Activated CD4-positive, CD25-positive, alpha-beta regulatory T cell treated with anti-CD3 and anti-CD28 coated beads, Interleukin-2, amount 50 U/mL, for 16 hours (primary cell): ENCODE measurements at regions not wholly inside any gene's neighbourhood (a gene's known extent, or its start where the extent isn't known, plus 50 kb on each side); places are given as distances from the start of the nearest gene placed in this dataset.

ENCODE experiments used
- DNase-seq: peaks from one replicate; pipeline ENCODE4 v3.0.0-alpha.2; 2020; ENCODE audit warnings: low read depth, low spot score

DNA sequence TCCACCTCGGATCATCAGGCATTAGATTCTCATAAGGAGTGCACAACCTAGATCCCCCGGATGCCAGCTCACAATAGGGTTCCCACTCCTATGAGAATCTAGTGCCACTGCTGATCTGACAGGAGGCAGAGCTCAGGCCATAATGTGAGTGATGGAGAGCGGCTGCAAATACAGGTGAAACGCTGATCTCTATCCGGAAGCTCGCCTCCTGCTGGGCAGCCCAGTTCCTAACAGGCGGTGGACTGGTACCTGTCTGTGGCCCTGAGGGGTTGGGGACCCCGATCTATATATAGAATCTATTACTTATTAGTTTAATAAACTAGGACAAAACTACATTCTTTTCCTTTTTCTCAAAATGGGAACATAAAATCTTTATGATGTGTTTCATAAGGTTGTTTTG, 741.9 kb downstream of the RFPL4B start:
- no peak for DNase-seq

DNA sequence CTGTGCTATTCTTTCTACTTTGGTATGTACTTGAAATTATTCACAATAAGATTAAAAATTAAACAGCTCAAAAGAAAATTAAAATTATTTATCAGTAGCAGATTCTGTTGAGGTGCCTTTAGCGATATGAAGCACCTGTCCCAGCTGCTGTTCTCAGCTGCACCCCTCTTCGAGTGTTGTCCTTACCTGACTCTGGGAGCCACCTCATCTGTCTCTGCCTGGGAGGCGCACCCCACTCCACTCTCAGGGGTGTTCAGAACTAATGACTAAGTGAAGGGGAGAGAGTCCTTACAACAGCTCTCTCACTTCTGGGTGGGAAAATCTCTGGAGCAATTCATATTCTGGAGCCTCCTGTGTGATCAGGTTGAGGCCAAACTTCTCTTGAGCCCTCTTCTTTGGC, 745.7 kb downstream of the RFPL4B start:
- DNase-seq, result no peak

DNA sequence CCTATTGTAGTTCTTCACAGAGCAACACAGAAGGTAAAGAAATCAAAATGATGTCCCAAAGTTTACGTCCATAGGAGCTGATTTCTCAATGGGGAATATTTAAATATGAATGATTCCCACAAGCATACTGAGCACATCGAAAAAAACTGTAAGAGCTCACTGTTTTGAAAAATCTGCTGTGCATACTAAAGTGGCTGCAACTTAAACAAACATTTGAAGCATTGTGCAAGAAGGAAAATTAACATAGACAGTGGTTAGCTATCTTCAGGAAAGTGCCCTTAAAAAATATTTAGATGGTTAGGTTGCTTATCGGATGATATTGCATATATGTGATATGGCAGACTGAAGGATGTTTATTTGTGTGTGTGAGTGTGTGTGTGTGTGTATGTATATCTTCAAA, 747.6 kb downstream of the RFPL4B start:
- no peak for DNase-seq

DNA sequence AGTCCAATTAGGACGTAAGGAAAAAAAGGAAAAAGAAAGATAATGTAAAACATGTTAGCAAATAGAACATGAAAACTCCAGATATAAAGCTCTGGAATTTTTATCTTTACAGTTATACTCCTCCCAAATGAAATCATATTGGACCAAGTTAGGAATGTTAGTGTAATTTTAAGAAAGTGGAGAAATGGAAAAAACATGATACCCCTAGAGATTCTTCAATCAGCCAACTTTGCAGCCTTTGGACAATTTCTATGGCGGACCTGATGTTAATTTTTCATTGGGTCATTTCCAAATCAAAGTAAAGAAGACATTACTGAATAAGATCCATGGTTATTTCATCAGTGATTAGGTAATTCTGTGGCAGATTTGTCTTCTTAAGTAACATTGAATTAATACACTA, 748.7 kb downstream of the RFPL4B start:
- DNase-seq, result no peak

DNA sequence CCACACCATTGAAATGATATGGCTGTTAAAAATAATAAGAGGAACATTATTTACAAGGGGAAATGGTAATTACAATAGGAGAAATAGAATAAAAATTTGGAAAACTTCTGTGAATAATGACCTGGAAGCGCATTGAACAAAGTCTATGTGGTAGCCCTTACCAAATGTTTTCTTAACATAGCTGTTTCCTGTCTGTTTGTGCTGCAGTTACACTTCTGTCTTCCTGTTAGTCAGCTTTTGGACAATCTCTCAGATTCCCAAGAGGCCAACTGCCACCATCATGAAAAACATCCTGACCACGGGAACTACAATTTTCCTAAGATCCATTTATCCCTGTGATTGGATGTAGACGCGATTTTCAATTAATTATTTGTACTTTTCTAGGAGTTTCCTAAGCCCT, 754.4 kb upstream of the MARCKS start:
- DNase-seq, result no peak

DNA sequence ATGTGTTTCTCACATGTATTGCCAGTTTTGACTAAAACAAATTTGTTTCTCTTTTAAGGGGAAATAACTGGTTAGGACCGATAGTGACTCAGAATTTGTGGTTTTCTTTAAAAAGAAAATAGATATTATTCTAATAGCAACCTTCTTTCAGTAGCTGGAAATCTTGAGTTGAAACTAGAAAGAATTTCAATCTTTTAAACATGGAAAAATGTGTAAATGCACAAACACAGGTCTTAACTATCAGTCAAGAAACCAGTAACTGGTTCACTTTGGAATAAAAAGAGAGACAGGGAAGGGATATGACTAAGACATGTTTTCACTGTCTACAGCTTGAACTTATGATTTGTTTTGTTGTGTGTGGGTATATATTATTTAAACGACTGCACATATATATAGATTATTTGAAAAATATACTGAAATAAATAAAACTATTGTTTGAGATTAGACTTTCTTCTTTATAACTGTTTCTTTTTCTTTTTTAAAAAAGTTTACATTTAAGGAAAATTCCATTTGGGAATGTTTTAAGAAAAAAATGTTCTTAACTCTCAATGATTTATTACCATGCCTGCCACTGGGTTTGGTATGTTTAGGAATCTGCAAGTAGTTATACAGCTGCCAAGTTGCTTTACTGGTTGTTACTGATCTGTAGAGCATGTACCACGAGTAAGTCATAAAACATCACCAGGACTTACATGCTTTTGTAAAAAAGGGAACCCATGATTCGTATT, 753.3 kb upstream of the MARCKS start:
- no peak for DNase-seq

DNA sequence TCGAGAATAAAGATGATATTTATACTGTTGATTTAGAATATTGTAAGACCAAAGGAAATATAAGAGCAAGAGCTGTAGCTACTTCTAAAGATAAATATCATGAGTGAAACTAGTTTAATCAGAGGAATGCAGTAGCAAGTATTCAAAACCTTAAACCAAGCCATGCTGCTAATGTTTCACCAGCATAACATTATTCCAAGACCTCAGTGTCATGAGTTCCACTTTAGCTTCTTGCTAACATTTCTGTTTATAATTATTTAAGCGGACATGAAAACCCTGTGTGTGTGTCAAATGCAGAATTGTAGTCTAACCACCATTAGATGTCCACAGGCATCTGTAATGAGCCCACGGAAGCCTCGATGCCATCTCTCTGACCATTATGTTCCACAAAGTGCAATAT, 752.6 kb upstream of the MARCKS start:
- DNase-seq, result no peak

DNA sequence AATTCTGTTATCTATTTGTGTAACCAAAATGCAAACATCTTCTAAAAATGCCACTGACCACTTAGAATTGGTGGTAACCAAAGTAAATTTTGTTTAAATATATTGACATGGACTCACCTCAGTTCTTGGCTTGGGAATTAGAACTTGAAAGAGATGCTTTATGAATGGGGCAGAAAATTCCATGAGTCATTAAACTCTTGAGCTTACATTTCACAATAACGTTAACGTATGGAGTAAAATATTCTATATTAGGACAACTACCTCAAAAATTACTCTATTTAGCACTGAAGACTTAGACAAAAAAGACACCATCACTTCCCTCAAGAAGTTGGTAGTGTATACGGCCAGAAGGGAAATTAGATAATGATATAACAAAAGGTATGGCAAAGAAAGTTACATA, 752.2 kb upstream of the MARCKS start:
- no peak for DNase-seq

DNA sequence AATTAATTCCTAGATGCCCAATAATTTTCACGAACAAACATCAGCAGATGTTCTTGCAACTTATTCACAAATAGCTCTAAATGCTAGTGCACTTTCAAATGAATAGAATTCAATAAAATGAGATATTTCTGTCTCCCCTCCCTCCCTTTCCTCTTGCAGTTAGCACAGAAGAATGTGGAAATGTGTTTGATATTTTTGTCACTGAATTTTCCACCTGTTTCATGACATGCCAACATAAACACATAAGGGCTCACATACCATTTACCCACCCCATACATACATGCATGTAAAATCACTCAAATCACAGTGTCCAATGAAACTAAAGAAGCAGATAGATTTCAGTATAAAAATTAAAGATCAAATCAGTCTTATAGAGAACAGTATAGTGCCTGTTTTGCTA, 746.9 kb upstream of the MARCKS start:
- DNase-seq, result no peak

DNA sequence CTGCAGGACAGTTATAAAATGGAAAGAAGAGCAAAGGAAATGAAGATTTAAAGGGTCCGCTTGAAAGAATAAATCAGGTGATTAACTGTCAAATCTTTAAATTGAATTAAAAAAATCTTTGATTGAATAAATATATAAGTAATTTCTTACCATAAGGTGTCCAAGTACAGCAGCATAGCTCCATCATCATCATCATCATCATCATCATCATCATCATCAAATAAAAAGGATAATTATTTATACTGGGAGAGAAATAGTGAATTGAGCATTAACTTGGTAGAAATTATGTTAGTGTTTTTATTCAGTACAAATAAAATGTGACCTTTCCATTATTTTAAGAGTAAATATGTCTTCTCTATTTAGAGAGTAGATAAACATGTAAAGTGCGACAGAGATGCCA, 745.6 kb upstream of the MARCKS start:
- DNase-seq, result no peak

DNA sequence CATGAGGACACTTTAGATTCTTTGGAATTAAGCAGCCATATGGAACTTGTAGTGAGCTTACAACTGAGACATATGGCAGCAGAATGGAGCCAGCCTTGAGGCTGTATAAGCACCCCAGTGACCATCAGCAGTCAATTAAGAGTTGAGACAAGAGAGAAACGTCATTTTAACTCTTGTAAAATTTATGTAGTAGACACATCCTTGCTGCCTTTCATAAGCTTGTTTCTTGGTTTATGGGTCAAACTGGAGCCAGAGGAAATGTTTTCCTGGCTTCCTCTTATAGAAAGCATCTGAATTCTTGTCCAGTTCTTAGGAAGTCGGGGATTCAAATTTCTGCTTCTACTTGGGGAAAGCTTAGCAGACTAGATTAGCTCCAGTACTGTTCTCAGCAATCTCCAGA, 745.1 kb upstream of the MARCKS start:
- no peak for DNase-seq

DNA sequence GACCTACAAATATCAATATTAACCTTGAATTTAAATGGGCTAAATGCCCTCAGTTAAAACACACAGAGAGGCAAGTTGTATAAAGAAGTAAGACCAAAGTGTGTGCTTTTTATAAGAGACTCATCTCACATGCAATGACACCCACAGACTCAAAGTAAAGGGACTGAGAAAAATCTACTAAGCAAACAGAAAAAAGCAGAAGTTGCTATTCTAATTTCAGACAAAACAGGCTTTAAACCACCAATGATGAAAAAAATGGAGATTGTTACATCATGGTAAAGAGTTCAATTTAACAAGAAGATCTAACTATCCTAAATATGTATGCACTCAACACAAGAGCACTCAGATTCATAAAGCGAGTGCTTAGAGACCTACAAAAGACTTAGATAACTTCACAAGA, 741.9 kb upstream of the MARCKS start:
- no peak for DNase-seq

DNA sequence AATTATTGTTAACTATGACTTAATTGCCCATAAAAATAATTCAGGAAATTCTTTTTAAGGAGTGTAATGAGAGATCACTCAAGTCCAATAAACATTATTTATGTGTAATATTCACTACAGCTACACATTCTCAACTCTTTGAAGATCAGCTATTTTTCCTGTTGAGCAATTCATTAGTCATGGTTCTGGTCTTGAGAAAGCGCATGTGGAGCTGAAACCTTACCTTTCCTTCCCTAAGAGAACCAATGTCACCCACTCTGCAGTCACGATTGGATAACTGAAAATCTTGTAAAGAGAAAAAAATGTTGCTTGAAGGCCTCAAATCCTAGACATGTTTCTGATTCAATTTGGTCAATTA, 736.9 kb upstream of the MARCKS start:
- DNase-seq, result no peak

DNA sequence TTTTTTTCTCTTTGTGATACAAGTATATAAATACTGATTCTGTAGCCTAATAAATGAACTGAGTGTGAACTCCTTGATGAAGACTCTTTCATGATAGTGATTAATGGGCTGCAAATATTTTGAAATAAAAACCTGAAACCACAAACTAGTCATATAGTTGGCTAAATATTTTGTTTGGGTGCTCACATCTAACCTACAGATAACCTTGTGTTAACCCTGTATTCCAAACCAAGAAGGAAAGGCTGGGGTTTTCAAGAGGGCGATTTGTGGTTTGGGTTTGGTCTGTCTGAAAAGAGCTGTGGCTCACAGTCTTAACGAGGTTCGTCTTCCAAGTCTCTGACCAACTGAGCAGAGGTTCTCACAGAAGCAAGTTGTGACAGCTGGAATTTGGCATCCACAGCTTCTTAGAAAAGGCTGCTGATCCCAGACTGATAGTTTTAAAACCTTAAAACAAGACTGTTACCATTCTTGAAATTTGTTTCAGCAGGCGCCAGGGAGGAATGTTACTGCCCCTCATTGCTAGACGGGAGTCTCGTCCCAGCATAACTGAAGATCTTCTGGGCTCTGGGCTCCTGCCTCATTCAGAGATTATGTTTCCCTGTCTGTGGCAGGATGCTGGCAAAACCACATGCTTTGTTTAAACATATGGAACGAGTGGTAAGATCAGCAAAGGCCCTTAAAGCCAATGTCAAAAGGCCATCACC, 736.4 kb upstream of the MARCKS start:
- DNase-seq, result no peak

DNA sequence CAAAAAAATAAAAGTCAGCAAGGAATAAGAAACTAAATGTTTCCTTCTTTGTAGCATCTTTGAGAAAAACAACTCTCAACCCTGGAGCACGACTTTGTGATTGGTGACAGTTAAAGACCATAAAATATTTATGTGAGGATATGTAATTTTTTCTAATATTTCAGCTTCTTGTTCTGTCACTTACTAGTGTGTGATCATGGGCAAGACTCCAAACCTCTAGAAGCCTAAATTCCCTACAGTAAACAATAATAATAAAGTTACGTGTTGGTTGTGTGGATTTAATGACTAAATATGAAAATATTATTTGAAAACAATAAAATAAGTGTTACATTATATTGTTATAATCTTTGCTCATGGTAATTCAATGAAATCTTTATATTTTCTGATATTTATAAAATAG, 735.6 kb upstream of the MARCKS start:
- DNase-seq, result no peak

DNA sequence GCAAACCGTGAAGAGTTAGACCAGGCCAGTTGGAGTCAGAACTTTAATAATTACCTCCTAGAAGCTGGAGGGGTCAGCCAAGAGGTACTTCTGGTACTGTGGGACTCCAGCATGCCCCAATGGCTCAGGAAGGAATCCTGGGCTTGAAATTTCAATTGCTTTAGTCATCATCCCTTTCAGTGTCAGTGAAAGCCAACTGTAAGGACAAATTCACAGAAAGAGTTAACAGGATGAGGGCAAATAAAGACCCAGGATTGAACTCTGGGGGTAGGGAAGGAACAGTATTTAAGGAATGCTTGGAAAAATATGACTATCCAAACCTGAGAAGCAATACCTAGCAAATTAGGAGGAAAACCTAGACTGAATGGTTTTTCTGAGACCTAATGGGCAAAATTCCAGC, 735.1 kb upstream of the MARCKS start:
- no peak for DNase-seq

DNA sequence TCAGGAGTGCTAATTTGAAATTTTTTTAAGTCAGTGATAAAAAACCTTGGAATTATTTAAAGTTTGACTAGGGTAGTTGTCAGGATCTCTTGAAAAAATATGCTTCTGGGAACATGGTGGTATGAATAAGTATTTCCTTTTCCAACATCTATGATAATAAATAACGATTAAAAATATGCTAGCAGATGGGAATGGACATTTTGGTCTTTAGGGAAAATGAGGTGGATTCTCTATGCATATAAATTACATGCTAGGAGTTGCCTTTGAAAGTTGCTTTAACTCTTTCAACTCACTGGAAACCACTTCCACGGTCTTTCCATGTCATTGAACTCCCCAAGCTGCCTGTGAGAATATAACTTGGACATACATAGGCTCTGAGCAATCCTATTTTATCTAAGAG, 731.5 kb upstream of the MARCKS start:
- no peak for DNase-seq

DNA sequence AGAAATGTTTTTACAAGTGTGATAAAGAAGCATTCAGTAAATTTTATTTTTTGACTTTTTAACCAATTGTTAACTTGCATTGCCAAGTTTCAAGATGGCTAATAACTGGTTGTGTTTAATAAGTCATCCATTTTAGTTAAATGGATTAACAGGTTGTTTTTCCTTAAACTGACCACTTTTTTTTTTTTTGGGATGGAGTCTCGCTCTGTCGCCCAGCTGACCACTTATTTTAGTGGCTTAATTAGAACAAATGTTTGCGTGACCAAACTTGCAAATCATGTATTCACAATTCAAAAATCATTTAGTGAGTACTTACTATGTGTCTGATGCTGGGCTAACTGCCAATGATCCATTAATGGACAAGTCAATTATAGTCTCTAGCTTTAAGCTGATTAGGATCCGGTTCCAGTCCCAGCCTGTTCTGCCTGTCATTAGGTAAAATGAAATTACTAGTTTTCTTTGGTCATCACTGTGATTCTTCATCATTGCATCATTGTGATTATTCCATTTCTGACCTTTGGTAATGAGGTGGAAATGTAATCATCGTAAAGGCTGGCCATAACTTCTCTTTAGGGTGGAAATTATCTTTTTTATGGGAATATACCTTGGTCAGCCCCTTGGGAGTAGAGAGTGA, 729.2 kb upstream of the MARCKS start:
- DNase-seq, result no peak

DNA sequence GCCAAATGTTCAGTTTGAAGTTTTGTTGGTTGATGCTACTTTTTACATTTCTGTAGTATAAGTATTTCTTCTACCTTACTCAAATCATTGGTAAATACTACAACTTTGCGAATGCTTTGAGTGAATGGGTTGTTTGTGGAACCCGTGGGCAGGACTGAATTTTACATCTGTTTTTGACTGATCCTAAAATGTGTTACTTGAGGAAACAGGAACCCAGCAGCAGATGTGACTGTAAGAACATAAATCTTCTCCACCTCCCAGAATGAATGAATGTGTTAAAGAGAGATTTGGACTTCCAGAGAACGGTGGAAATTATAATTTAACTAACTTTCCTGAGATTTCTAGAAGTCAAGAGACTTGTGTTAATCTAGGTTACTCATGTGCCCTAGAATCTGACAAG, 728.5 kb upstream of the MARCKS start:
- no peak for DNase-seq

DNA sequence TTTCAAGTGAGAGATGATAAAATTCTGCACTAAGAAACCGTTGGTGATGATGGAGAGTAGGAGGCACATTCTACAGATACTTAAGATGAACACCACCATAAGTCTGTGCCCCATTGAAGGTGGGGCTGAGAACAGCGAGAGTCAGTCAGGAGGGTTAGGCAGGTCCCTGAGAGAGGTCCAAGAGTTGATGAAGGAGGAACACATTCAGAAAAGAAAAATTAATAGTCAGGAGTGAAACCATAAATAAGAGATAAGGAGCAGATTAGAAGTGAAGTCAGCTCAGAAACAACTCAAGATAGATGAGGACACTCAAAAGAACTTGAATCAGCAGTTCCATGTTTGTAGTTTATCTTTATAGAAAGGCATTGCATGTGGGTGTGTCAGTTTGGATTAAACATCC, 727.2 kb upstream of the MARCKS start:
- no peak for DNase-seq

DNA sequence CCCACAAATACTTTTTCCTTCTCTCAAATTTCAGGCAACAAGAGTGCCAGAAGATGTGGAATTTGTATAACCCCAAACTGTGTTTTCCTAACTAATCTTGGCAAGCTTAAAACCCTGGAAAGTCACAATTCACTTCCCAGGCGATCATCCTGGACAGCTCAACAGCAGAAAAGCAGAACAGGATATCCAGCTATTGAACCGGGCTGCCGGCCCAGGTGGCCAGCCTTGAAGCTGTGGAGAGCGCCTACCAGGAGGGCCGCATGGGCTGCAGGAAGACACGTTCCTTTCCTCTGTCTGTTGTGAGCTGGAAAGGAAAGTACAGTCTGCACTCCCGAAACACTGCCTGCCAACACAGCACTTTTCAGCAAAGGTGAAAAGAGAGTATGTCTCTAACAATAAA, 719.7 kb upstream of the MARCKS start:
- no peak for DNase-seq

DNA sequence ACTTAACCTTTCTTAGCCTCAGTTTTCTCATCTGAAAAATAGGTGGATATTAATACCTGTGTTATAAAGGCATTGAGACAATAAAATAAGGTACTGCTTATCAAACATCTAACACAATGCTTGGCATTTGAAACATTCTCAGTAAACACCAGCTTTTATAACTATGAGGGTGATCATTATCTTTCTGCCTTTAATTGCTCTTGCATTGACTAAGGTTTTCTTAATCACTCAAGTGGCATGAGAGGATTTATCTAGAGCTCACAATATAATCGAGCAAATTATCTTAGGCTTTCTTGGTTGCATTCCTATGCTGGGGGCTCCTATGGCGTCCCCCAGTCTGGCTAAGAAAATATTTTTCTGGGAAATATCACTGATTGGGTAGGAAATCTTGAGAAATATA, 716.4 kb upstream of the MARCKS start:
- no peak for DNase-seq

DNA sequence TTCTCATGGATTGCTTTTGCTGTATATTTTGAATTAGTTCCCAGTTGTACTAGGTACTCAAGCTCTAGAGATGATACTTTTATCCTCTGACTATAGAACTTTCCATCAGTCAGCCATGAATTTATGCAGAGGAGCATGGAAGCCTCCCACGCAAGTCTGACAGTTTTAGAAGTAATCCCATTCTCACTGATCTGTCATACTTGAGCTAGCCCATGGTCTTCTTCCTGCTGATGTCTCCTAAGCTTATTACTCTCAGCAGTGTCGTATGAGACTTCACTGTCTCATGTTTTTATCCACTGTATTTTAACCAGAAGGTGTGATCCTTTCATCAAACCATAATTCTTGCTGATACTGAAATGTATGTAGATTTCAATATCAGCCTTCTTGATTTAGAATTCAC, 715.2 kb upstream of the MARCKS start:
- no peak for DNase-seq
